CD14-positive monocyte (primary cell): ENCODE measurements at regions not wholly inside any gene's neighbourhood (a gene's known extent, or its start where the extent isn't known, plus 50 kb on each side); places are given as distances from the start of the nearest gene placed in this dataset.
A peak's percentile ranks its signal among the peaks of the same experiment; 100 is the strongest.

Experiments used
- DNase-seq, 3 donors: peaks; one replicate each; pipeline ENCODE4 v3.0.0-alpha.2; 2011 to 2022
- H2AFZ ChIP-seq: 2 replicates; pipeline ENCODE4 v1.6.0; 2012; ENCODE audit warnings: mild to moderate bottlenecking, low read depth, low read length, inconsistent platforms; ENCODE audit not compliant: insufficient read depth, poor library complexity, severe bottlenecking
- H3K27ac ChIP-seq, 2 donors: 1 replicate in 1 of 2; 2 replicates in 1 of 2; pipeline ENCODE4 v1.5.1; 2012 to 2013; ENCODE audit warnings: low read length in 2 of 2, control low read depth in 1 of 2, inconsistent platforms in 1 of 2, low read depth in 1 of 2, mild to moderate bottlenecking in 1 of 2
- H3K27me3 ChIP-seq, 2 donors: one replicate each; pipeline versions ENCODE4 v1.6.0 to v1.6.1; 2011 to 2013; ENCODE audit warnings: low read length in 2 of 2; ENCODE audit not compliant: control insufficient read depth in 2 of 2, insufficient read depth in 2 of 2
- H3K36me3 ChIP-seq, 2 donors: replicated peaks in 1 of 2; 1 replicate in 1 of 2; 2 replicates in 1 of 2; pipeline versions ENCODE4 v1.5.1 to v1.6.1; 2012 to 2013; ENCODE audit warnings: low read length in 2 of 2, control low read depth in 1 of 2, inconsistent platforms in 1 of 2, mild to moderate bottlenecking in 1 of 2; ENCODE audit not compliant: insufficient read depth in 2 of 2, control insufficient read depth in 1 of 2
- H3K4me1 ChIP-seq, 2 donors: 1 replicate in 1 of 2; 2 replicates in 1 of 2; pipeline versions ENCODE4 v1.5.1 to v1.6.1; 2012 to 2013; ENCODE audit warnings: low read length in 2 of 2, control low read depth in 1 of 2, inconsistent platforms in 1 of 2, mild to moderate bottlenecking in 1 of 2, moderate library complexity in 1 of 2; ENCODE audit not compliant: insufficient read depth in 2 of 2, control insufficient read depth in 1 of 2
- H3K4me2 ChIP-seq: replicated peaks from 2 replicates; pipeline ENCODE3; 2012; ENCODE audit warnings: low read length, moderate library complexity, mild to moderate bottlenecking; ENCODE audit not compliant: poor library complexity, severe bottlenecking; ENCODE audit errors: extremely low read depth
- H3K4me3 ChIP-seq, 3 experiments: fragments of 200-600 bp in 1 of 3; sonication (generic) in 1 of 3; replicated peaks in 1 of 3; 1 replicate in 2 of 3; 2 replicates in 1 of 3; pipeline ENCODE4 v1.5.1; 2011 to 2013; ENCODE audit warnings: low read length in 3 of 3, mild to moderate bottlenecking in 3 of 3, control low read depth in 2 of 3, low read depth in 2 of 3, inconsistent platforms in 1 of 3, moderate library complexity in 1 of 3
- H3K79me2 ChIP-seq: 2 replicates; pipeline ENCODE4 v1.6.0; 2012; ENCODE audit warnings: mild to moderate bottlenecking, control low read depth, inconsistent platforms, low read length, moderate library complexity; ENCODE audit not compliant: insufficient read depth
- H3K9ac ChIP-seq: 2 replicates; pipeline ENCODE4 v1.6.0; 2017; ENCODE audit warnings: low read length, mild to moderate bottlenecking; ENCODE audit not compliant: insufficient read depth, poor library complexity, severe bottlenecking
- H3K9me3 ChIP-seq, 2 donors: replicated peaks in 1 of 2; 1 replicate in 1 of 2; 2 replicates in 1 of 2; pipeline versions ENCODE4 v1.5.1 to v1.6.1; 2012 to 2013; ENCODE audit warnings: low read length in 2 of 2, control low read depth in 1 of 2; ENCODE audit not compliant: control insufficient read depth in 1 of 2, insufficient read depth in 1 of 2
- H4K20me1 ChIP-seq: 2 replicates; pipeline ENCODE4 v1.6.0; 2012; ENCODE audit warnings: mild to moderate bottlenecking, low read length, control low read depth, moderate library complexity; ENCODE audit not compliant: insufficient read depth
- H3K27ac Mint-ChIP-seq, 7 donors: one replicate each; pipeline ENCODE4 v1.8.0; 2020; ENCODE audit warnings: mild to moderate bottlenecking in 7 of 7, mixed read lengths in 7 of 7, moderate library complexity in 6 of 7, inconsistent platforms in 2 of 7
- H3K27me3 Mint-ChIP-seq, 3 donors: one replicate each; pipeline ENCODE4 v1.8.0; 2021 to 2022; ENCODE audit warnings: low read depth in 3 of 3, mild to moderate bottlenecking in 3 of 3, mixed read lengths in 3 of 3, moderate library complexity in 3 of 3, inconsistent platforms in 1 of 3
- H3K36me3 Mint-ChIP-seq, 2 donors: one replicate each; pipeline ENCODE4 v1.8.0; 2020; ENCODE audit warnings: mixed read lengths in 2 of 2, inconsistent platforms in 1 of 2, mild to moderate bottlenecking in 1 of 2
- H3K4me1 Mint-ChIP-seq: one replicate; pipeline ENCODE4 v1.8.0; 2020; ENCODE audit warnings: mild to moderate bottlenecking, mixed read lengths
- H3K4me3 Mint-ChIP-seq, 2 donors: one replicate each; pipeline ENCODE4 v1.8.0; 2020; ENCODE audit warnings: mild to moderate bottlenecking in 2 of 2, mixed read lengths in 2 of 2, moderate library complexity in 1 of 2
- H3K9me3 Mint-ChIP-seq, 7 donors: one replicate each; pipeline ENCODE4 v1.8.0; 2020 to 2022; ENCODE audit warnings: mixed read lengths in 7 of 7, mild to moderate bottlenecking in 6 of 7, moderate library complexity in 6 of 7, inconsistent platforms in 2 of 7
- CTCF ChIP-seq: fragments of 200-600 bp; IDR thresholded peaks from one replicate; pipeline ENCODE4 v1.8.0; 2022; ENCODE audit warnings: antibody characterized with exemption, mild to moderate bottlenecking
- WGBS: methylation state at CpG from one replicate; pipeline ENCODE4 v1.1.5; 2013; ENCODE audit warnings: missing lambda C conversion rate; ENCODE audit not compliant: insufficient coverage; 5-methylcytosine and 5-hydroxymethylcytosine counted together
- intact Hi-C, 2 donors: fragments of 100-400 bp; cut with micrococcal nuclease; formaldehyde crosslinking; loops; one replicate each; pipeline versions ENCODE4 v1.15.0 to v1.15.1; 2023

- Histone ChIP-seq H3K4me3 (no peak overlapping the region), H3K9me3 (no peaks in the 10 kb centered on the region), H3K27me3 (no peaks in the 10 kb centered on the region), H3K79me2 (no peaks in the 10 kb centered on the region), H3K9ac (no peak overlapping the region), H3K27ac (no peak overlapping the region), H2AFZ (no peak overlapping the region), H3K4me2 (no peak overlapping the region), H3K4me1 (no peaks in the 10 kb centered on the region), H3K36me3 (no peaks in the 10 kb centered on the region), H4K20me1 (no peaks in the 10 kb centered on the region)
- Mint-ChIP-seq H3K4me1 (peaks cover 12% of the 10 kb centered on the region), H3K4me3 (no peak overlapping the region), H3K36me3 (no peaks in the 10 kb centered on the region), H3K27ac (peak overlapping the region in 2 of 7 donors; percentile 54 to 70), H3K9me3 (no peaks in the 10 kb centered on the region), H3K27me3 (peaks cover 5 to 8% (median 5%) of the 10 kb centered on the region in 3 donors)
- no peak for TF ChIP-seq CTCF
- WGBS = 47% methylated on average over 5 of the region's 5 CpGs
- no peak for DNase-seq
- intact Hi-C loops = no loop called here
Observed at GRCh38 chr6:134623401-134623800, 305.5 kb upstream of the SGK1 start.

- H3K4me3 ChIP-seq = no peak overlapping the region
- Mint-ChIP-seq H3K4me1 (peaks cover 12% of the 10 kb centered on the region), H3K27ac (no peak overlapping the region), H3K27me3 (peaks cover 5 to 8% (median 5%) of the 10 kb centered on the region in 3 donors), H3K36me3 (no peaks in the 10 kb centered on the region), H3K4me3 (no peak overlapping the region), H3K9me3 (no peaks in the 10 kb centered on the region)
- no peaks in the 10 kb centered on the region for H3K36me3 ChIP-seq
- no peaks in the 10 kb centered on the region for H3K79me2 ChIP-seq
- H3K4me1 ChIP-seq = no peaks in the 10 kb centered on the region
- H3K4me2 ChIP-seq = no peak overlapping the region
- no peaks in the 10 kb centered on the region for H3K9me3 ChIP-seq
- intact Hi-C loops = no loop called here
- no peaks in the 10 kb centered on the region for H4K20me1 ChIP-seq
- no peaks in the 10 kb centered on the region for H3K27me3 ChIP-seq
- H3K9ac ChIP-seq = no peak overlapping the region
- no peak for TF ChIP-seq CTCF
- no peak overlapping the region for H3K27ac ChIP-seq
- no peak for DNase-seq
- no peak overlapping the region for H2AFZ ChIP-seq
- WGBS = 100% methylated on average over 3 of the region's 4 CpGs
Observed at GRCh38 chr6:134622382-134623173, 304.7 kb upstream of the SGK1 start.
